K562 (cell line): ENCODE measurements at regions not wholly inside any gene's neighbourhood (a gene's known extent, or its start where the extent isn't known, plus 50 kb on each side); places are given as distances from the start of the nearest gene placed in this dataset.

Experiments
- ATAC-seq: fragments of 200-7000 bp; cut with Tn5 transposase; 3 replicates; pipeline ENCODE4 v1.9.1; 2020; ENCODE audit warnings: moderate library complexity
- BruUV-seq: library from RNA; stranded (reverse); fragments of 400-500 nt; replicated peaks from 2 replicates; lab custom pipeline; 2021; lab: Mats Ljungman, UMichigan
- CTCF ChIA-PET: fragments of 300-600 bp; formaldehyde crosslinking; extraction: SDS; loops from one replicate; lab custom pipeline; 2021; ENCODE audit warnings: low intra/inter-chr PET ratio; lab: Yijun Ruan, JAX
- POLR2A ChIA-PET: fragments of 300-600, 350-650 bp; sonication (Branson Sonifier 250); formaldehyde crosslinking; extraction: SDS; loops from one replicate; lab custom pipeline; 2021; ENCODE audit warnings: antibody characterized with exemption, inconsistent platforms; lab: Yijun Ruan, JAX
- DNase-seq, 4 experiments: peaks; one replicate each; pipeline versions ENCODE4 v3.0.0 to v3.0.0-alpha.2; 2011 to 2018; ENCODE audit warnings: low spot score in 3 of 4, mixed read lengths in 3 of 4; ENCODE audit errors: extremely low read depth in 1 of 4
- FAIRE-seq: peaks from 2 replicates; lab custom pipeline; 2011; peaks lifted over from hg19 to GRCh38; lab: Jason Lieb, UNC
- H2AFZ ChIP-seq: 2 replicates; pipeline ENCODE4 v1.6.0; 2011; ENCODE audit warnings: low read depth, low read length, control low read depth, inconsistent platforms
- H3K27ac ChIP-seq: fragments of 200-600 bp; 3 replicates; pipeline ENCODE4 v1.8.0; 2011; ENCODE audit warnings: low read depth, mild to moderate bottlenecking, control low read depth, inconsistent platforms, low read length, moderate library complexity, mixed read lengths; ENCODE audit errors: extremely low read depth
- H3K27me3 ChIP-seq, 2 experiments: fragments of 300-600 bp in 1 of 2; 2 replicates in 1 of 2; 3 replicates in 1 of 2; pipeline versions ENCODE4 v1.6.0 to v1.8.0; 2011; ENCODE audit warnings: inconsistent platforms in 2 of 2, low read length in 2 of 2, mild to moderate bottlenecking in 1 of 2, mixed read lengths in 1 of 2, moderate library complexity in 1 of 2; ENCODE audit not compliant: control insufficient read depth in 2 of 2, insufficient read depth in 2 of 2
- H3K36me3 ChIP-seq: fragments of 300-600 bp; 3 replicates; pipeline ENCODE4 v1.8.0; 2011; ENCODE audit warnings: mild to moderate bottlenecking, low read length, inconsistent platforms; ENCODE audit not compliant: control insufficient read depth, insufficient read depth
- H3K4me1 ChIP-seq, 2 experiments: fragments of 200-600 bp in 1 of 2; replicated peaks in 1 of 2; 2 replicates in 1 of 2; 3 replicates in 1 of 2; pipeline versions ENCODE4 v1.5.1 to v1.8.0; 2011; ENCODE audit warnings: inconsistent platforms in 2 of 2, low read length in 2 of 2, mild to moderate bottlenecking in 1 of 2, mixed read lengths in 1 of 2, moderate library complexity in 1 of 2; ENCODE audit not compliant: control insufficient read depth in 2 of 2, insufficient read depth in 2 of 2
- H3K4me2 ChIP-seq: 2 replicates; pipeline ENCODE4 v1.6.1; 2011; ENCODE audit warnings: low read length, control low read depth, inconsistent platforms, mixed read lengths; ENCODE audit not compliant: insufficient read depth
- H3K4me3 ChIP-seq: fragments of 200-600 bp; sonication (generic), shearing (Covaris generic); 2 replicates; pipeline ENCODE4 v1.5.1; 2016; ENCODE audit warnings: control low read depth, inconsistent platforms
- H3K79me2 ChIP-seq: fragments of 200-600 bp; 3 replicates; pipeline ENCODE4 v1.8.0; 2011; ENCODE audit warnings: low read length, inconsistent platforms; ENCODE audit not compliant: control insufficient read depth, insufficient read depth
- H3K9ac ChIP-seq, 2 experiments: 2 replicates each; pipeline versions ENCODE4 v1.6.0 to v1.6.1; 2011; ENCODE audit warnings: low read depth in 2 of 2, low read length in 2 of 2, control low read depth in 1 of 2, inconsistent platforms in 1 of 2, mild to moderate bottlenecking in 1 of 2, mixed read lengths in 1 of 2; ENCODE audit not compliant: insufficient read depth in 1 of 2
- H3K9me1 ChIP-seq: one replicate; pipeline ENCODE4 v1.6.0; 2011; ENCODE audit warnings: inconsistent platforms, mild to moderate bottlenecking, low read length, moderate library complexity; ENCODE audit not compliant: control insufficient read depth, insufficient read depth
- H3K9me3 ChIP-seq: replicated peaks from 2 replicates; pipeline ENCODE4 v1.5.1; 2011; ENCODE audit warnings: low read depth, low read length, inconsistent platforms; ENCODE audit not compliant: control insufficient read depth, insufficient read depth
- H4K20me1 ChIP-seq: replicated peaks from 2 replicates; pipeline ENCODE4 v1.6.1; 2011; ENCODE audit warnings: low read length, inconsistent platforms, mixed read lengths; ENCODE audit not compliant: control insufficient read depth, insufficient read depth
- GATA2 ChIP-seq: sonication (generic); formaldehyde crosslinking; IDR thresholded peaks from 2 replicates; pipeline ENCODE4 v1.4.0; 2020; ENCODE audit warnings: mild to moderate bottlenecking, missing genetic modification reagents
- JUN ChIP-seq, 2 experiments: sonication (generic) in 1 of 2; formaldehyde crosslinking in 1 of 2; IDR thresholded peaks; 2 replicates each; pipeline versions ENCODE4 v1.6.1 to v1.8.0; 2012 to 2022; ENCODE audit warnings: borderline replicate concordance in 2 of 2, mild to moderate bottlenecking in 2 of 2, improper control_type of control experiment in 1 of 2, low read depth in 1 of 2, low read length in 1 of 2, missing genetic modification reagents in 1 of 2
- KDM4B ChIP-seq, 2 experiments: fragments of 450-650 bp in 1 of 2; sonication (generic) in 1 of 2; IDR thresholded peaks; 2 replicates each; pipeline ENCODE4 v1.6.1; 2016 to 2017; ENCODE audit warnings: borderline replicate concordance in 2 of 2, antibody characterized with exemption in 1 of 2, low read depth in 1 of 2, mild to moderate bottlenecking in 1 of 2
- MEF2A ChIP-seq: IDR thresholded peaks from 2 replicates; pipeline ENCODE4 v1.6.1; 2011; ENCODE audit warnings: low read depth, mild to moderate bottlenecking, low read length, moderate library complexity; ENCODE audit not compliant: control insufficient read depth
- RAD21 ChIP-seq, 2 experiments: fragments of 250-450 bp in 1 of 2; fragments of 450-650 bp in 1 of 2; sonication (Bioruptor Pico) in 1 of 2; formaldehyde crosslinking in 1 of 2; IDR thresholded peaks in 1 of 2; conservative IDR thresholded peaks in 1 of 2; 2 replicates each; pipeline versions ENCODE4 v1.4.0 to v1.8.0; 2020 to 2022; ENCODE audit warnings: mild to moderate bottlenecking in 2 of 2, moderate library complexity in 1 of 2
- RBM15 ChIP-seq: fragments of 200-400 bp; formaldehyde crosslinking; IDR thresholded peaks from 2 replicates; pipeline ENCODE4 v1.6.1; 2018; ENCODE audit warnings: mild to moderate bottlenecking, low read length, moderate library complexity; ENCODE audit not compliant: insufficient read depth
- SREBF1 ChIP-seq: fragments of 150-350 bp; IDR thresholded peaks from 2 replicates; pipeline ENCODE4 v1.6.1; 2014; ENCODE audit warnings: antibody characterized with exemption, low read depth, low read length, borderline replicate concordance
- ZNF75A ChIP-seq: fragments of 450-650 bp; formaldehyde crosslinking; IDR thresholded peaks from 2 replicates; pipeline ENCODE4 v1.4.0; 2020; ENCODE audit warnings: mild to moderate bottlenecking
- WGBS: fragments of 100-300 bp; shearing (Covaris generic); methylation state at CpG from one replicate; pipeline ENCODE4 v1.1.6; 2016; ENCODE audit warnings: low coverage, mixed read lengths; ENCODE audit not compliant: insufficient coverage; ENCODE audit errors: missing lambda C conversion rate; 5-methylcytosine and 5-hydroxymethylcytosine counted together
- in situ Hi-C: fragments of 300-500 bp; cut with MboI; formaldehyde crosslinking; loops from 4 replicates; pipeline ENCODE4 v1.15.0; 2018; ENCODE audit warnings: inconsistent platforms, mixed read lengths
- intact Hi-C: fragments of 100-400 bp; cut with micrococcal nuclease; formaldehyde crosslinking; loops from 2 replicates; pipeline ENCODE4 v1.14.2; 2022
- TF ChIP-seq, protein P1 (sequence below): IDR thresholded peaks from 2 replicates; pipeline ENCODE4 v1.6.1; 2011; ENCODE audit warnings: borderline replicate concordance, low read depth, mild to moderate bottlenecking, moderate library complexity, low read length; ENCODE audit not compliant: insufficient read depth, poor library complexity, severe bottlenecking
- TF ChIP-seq, protein P2 (sequence below): fragments of 250-450 bp; sonication (Bioruptor Pico); IDR thresholded peaks from 2 replicates; pipeline ENCODE4 v1.5.0; 2021; ENCODE audit warnings: mild to moderate bottlenecking, moderate library complexity
- TF ChIP-seq, protein P3 (sequence below): fragments of 250-450 bp; sonication (Bioruptor Pico); IDR thresholded peaks from 2 replicates; pipeline ENCODE4 v1.8.0; 2021; ENCODE audit warnings: moderate library complexity, mild to moderate bottlenecking, inconsistent platforms
- TF ChIP-seq, protein P4 (sequence below): fragments of 250-450 bp; sonication (Bioruptor Pico); IDR thresholded peaks from 2 replicates; pipeline ENCODE4 v1.8.0; 2022; ENCODE audit warnings: inconsistent platforms

DNA sequence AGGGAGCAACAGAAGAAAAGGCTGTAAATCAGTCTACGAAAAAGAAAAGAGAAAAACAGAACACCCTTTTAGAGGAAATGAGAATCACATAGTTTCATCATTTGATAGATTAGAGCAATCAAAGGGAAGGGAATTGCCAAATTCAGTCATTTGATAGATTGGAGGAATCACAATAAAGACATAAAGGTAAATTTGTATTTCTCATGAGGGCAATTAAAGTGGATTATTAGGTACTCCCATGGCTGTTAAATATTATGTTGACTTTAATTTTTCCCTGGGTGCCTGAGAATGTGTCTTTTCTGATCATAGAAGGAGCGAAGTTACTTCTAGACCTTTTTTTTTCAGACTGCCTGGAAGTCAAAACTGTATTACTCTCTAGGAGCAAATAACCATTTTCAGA lies 1145.7 kb downstream of the EPHA7 start:
- no peaks in the 10 kb centered on the region for H4K20me1 ChIP-seq
- no peaks in the 10 kb centered on the region for H3K36me3 ChIP-seq
- WGBS, result 12% methylated on average over 2 of the region's 2 CpGs
- DNase-seq (no peak), FAIRE-seq (no peak), ATAC-seq (no peak)
- no peaks in the 10 kb centered on the region for H3K9me1 ChIP-seq
- ChIA-PET CTCF (no interaction called here), POLR2A (no interaction called here)
- H2AFZ ChIP-seq, result no peak overlapping the region
- no peak overlapping the region for H3K4me2 ChIP-seq
- no peak overlapping the region for H3K27ac ChIP-seq
- H3K9me3 ChIP-seq, result no peaks in the 10 kb centered on the region
- H3K79me2 ChIP-seq, result no peaks in the 10 kb centered on the region
- no peak overlapping the region for H3K9ac ChIP-seq
- no peak overlapping the region for H3K4me3 ChIP-seq
- in situ Hi-C loops, result no loop called here
- H3K4me1 ChIP-seq, result no peaks in the 10 kb centered on the region
- no peaks in the 10 kb centered on the region for H3K27me3 ChIP-seq
- intact Hi-C loops, result no loop called here
- BruUV-seq, result no TSS peak
- TF ChIP-seq RBM15 (no peak), JUN (IDR thresholded peaks at IDR 0.05; ENCODE audit: borderline replicate concordance, low read depth, low read length) (no peak), JUN (CRISPR knock-in tag; IDR thresholded peaks at IDR 0.05; ENCODE audit: borderline replicate concordance) (no peak), KDM4B (IDR thresholded peaks at IDR 0.05; ENCODE audit: borderline replicate concordance in 2 of 2, low read depth in 1 of 2) (no peak), ZNF75A (no peak), SREBF1 (no peak), MEF2A (no peak), RAD21 (CRISPR knock-in tag; conservative IDR thresholded peaks at IDR 0.05 in 1 of 2, IDR thresholded peaks at IDR 0.05 in 1 of 2) (no peak), GATA2 (CRISPR knock-in tag) (no peak)
- TF ChIP-seq, protein P1, sequence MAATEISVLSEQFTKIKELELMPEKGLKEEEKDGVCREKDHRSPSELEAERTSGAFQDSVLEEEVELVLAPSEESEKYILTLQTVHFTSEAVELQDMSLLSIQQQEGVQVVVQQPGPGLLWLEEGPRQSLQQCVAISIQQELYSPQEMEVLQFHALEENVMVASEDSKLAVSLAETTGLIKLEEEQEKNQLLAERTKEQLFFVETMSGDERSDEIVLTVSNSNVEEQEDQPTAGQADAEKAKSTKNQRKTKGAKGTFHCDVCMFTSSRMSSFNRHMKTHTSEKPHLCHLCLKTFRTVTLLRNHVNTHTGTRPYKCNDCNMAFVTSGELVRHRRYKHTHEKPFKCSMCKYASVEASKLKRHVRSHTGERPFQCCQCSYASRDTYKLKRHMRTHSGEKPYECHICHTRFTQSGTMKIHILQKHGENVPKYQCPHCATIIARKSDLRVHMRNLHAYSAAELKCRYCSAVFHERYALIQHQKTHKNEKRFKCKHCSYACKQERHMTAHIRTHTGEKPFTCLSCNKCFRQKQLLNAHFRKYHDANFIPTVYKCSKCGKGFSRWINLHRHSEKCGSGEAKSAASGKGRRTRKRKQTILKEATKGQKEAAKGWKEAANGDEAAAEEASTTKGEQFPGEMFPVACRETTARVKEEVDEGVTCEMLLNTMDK, result no peak
- TF ChIP-seq, protein P2, sequence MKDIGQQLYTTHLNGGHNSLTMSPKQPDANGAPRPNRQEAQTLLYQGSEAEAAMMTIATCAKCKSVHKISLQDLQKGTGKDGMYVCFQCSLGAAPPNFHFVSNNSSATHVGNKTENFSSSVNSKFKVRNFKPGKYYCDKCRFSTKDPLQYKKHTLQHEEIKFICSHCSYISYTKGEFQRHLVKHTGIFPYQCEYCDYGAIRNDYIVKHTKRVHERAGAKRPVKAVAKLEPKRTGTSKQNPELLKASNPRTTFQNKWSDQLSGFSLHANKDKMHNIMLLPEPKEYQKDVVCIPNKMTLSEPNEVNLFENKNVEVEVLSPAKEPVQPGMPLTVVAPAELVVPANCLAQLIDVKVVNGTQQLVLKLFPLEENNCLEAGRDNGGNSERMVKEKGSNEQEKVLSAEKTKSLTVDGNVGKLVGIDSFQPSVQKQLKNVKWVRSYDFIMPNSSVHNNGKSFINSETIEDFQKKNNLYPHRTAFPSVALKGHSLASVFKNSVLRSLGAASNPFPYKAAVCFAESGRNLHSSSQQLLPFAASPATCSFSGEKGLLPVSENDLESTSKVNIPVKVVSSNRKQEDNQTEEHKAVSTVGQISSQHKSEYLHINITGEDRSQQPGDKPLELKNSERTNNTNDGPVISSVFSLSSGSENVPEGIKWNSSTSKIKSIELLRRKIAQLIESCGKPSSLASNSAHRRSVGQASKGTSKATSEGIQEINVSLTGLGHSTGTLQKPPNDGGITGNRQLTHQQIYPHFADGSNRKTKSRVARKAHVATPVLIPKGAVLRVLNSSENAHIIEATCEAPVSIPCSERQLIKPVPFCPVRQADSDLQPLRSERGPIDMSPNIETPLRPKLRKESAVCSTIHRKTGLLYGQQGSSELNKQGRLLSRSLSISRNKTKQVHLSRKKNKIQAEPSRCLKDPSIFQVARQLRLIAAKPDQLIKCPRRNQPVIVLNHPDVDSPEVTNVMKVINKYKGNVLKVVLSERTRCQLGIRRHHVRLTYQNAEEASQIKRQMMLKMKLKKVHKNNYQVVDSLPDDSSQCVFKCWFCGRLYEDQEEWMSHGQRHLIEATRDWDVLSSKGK (CRISPR knock-in tag), result no peak
- TF ChIP-seq, protein P3, sequence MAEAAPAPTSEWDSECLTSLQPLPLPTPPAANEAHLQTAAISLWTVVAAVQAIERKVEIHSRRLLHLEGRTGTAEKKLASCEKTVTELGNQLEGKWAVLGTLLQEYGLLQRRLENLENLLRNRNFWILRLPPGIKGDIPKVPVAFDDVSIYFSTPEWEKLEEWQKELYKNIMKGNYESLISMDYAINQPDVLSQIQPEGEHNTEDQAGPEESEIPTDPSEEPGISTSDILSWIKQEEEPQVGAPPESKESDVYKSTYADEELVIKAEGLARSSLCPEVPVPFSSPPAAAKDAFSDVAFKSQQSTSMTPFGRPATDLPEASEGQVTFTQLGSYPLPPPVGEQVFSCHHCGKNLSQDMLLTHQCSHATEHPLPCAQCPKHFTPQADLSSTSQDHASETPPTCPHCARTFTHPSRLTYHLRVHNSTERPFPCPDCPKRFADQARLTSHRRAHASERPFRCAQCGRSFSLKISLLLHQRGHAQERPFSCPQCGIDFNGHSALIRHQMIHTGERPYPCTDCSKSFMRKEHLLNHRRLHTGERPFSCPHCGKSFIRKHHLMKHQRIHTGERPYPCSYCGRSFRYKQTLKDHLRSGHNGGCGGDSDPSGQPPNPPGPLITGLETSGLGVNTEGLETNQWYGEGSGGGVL (CRISPR knock-in tag), result no peak
- TF ChIP-seq, protein P4, sequence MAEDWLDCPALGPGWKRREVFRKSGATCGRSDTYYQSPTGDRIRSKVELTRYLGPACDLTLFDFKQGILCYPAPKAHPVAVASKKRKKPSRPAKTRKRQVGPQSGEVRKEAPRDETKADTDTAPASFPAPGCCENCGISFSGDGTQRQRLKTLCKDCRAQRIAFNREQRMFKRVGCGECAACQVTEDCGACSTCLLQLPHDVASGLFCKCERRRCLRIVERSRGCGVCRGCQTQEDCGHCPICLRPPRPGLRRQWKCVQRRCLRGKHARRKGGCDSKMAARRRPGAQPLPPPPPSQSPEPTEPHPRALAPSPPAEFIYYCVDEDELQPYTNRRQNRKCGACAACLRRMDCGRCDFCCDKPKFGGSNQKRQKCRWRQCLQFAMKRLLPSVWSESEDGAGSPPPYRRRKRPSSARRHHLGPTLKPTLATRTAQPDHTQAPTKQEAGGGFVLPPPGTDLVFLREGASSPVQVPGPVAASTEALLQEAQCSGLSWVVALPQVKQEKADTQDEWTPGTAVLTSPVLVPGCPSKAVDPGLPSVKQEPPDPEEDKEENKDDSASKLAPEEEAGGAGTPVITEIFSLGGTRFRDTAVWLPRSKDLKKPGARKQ, result no peak
